HG03575 (cell line): ENCODE measurements at regions not wholly inside any gene's neighbourhood (a gene's known extent, or its start where the extent isn't known, plus 50 kb on each side); places are given as distances from the start of the nearest gene placed in this dataset.
"Not testable (repeated sequence)": the region's sequence is repeated elsewhere in the genome, so short reads cannot be mapped to it uniquely, and the experiment has no call there.

ENCODE experiments used
- ATAC-seq: cut with Tn5 transposase; IDR thresholded peaks from one replicate; pipeline ENCODE4 v1.9.1; 2021; ENCODE audit not compliant: unreplicated experiment, insufficient number of reproducible peaks, low FRiP score; ENCODE audit errors: extremely low read depth

DNA sequence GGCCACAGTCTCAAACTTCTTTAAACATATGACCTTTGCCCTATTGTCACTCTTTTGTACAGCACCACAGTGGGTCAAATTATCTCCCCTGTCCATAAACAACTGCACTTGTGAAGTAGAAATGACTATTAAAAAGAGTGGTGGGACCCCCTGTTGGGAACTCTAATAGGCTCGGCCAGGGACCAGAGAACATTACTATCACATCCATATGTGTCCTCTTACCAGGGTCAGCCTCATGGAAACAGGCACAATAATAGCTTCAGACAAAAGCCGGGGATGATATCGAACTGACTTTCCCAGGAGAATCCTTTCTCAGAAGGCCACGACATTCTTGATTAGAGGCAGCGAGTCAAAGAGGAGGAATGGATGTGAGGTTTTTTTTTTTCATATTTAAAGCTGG, 96.6 kb downstream of the NKX2-1 start:
- ATAC-seq, result no peak

DNA sequence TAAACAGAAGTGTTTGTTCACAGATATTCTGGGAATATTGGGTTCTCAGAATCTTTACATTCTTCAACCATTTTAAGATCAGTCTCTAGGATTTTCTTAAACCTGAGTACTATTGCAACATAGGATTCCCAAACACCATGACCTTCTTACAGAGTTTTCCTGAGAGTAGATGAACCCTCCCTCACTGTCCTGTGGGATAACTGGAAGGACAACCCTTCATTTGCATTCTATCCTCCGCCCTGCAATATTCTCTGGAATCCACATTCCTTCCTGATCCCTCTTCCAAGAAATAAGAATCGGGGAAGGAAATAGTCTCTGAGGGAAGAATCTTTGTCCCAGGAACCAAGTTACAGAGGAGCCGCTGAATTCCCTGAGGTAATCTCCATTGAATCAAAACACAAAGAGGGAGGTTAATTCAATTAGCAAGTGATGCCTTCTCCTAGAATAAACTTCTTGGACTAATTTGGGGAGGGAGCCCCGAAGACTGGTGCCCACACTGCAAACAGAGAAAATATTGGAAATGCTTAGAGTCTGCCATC, 99.8 kb upstream of the MBIP start:
- no peak for ATAC-seq

DNA sequence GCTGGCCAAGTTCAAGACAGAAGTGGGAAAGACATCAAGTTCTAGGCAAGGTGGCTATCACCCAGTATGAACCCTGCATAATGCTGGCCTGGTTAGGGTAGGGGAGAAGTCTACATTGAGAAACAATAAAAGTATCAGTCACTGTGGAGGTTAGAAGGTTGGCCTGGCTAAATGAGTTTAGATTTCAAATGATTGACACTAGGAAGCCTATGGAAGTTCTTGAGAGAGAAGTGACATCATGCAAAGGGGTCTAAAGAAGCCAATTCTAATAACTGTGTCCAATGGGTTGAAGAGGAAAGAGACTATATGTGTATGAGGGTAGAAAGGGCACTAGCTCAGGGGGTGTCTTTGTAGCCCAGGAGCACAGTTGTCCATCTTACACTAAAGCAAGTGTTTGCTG, 98.5 kb upstream of the MBIP start:
- no peak for ATAC-seq

DNA sequence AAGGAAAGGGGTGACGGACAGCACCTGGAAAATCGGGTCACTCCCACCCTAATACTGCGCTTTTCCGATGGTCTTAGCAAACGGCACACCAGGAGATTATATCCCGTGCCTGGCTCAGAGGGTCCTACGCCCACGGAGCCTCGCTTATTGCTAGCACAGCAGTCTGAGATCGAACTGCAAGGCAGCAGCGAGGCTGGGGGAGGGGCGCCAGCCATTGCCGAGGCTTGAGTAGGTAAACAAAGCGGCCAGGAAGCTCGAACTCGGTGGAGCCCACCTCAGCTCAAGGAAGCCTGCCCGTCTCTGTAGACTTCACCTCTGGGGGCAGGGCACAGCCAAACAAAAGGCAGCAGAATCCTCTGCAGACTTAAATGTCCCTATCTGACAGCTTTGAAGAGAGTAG, 91.5 kb upstream of the MBIP start:
- ATAC-seq, result not testable (repeated sequence)

DNA sequence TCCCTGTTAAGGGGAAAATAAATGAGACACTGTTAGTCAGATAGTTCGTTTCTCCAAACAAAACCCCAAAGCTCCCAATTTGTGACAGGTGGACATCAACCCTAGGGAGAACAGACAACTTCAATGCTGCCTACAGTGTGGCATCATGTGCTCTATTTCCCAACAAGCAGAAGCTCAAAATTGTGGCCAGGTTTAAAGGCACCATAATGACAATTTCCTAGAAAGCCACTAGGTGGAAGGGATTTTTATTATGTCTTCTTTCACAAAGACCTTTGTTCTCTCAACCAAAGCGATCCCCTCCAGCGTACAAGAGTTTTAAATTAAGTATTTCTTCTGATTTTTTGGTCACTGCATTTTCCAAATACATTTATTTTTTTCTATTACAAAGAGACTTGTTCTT, 88.0 kb upstream of the MBIP start:
- no peak for ATAC-seq

DNA sequence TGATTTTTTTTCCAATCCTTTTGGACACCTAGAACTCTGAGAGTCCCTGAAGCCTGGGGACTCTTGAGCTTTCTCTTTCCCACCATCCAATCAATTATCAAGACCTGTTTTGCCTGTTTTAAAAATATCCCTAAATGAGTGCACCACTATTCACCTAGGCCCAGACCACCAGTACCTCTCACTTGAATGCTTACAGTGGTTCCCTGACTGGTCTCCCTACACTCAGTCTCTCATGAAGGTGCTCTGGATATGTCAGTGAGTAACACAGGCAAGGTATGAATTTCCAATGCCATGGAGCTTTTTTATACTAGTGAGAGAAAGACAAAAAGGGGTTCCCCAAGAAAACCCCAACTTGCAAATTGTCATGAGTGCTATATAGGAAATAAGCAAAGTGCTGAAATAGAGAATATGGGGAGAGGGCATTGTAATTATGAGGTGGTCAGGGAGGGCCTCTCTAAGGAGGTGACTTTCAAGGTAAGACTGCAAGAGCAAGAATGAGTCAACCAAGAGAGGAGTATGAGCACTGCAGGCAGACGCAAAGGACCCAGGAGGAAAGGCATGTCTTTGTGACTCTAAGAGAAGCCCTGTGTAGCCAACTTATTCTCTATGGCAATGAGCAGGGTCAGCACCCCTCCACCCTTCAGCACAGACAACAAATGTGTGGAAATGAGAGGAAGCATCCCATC, 85.3 kb upstream of the MBIP start:
- ATAC-seq, result no peak

DNA sequence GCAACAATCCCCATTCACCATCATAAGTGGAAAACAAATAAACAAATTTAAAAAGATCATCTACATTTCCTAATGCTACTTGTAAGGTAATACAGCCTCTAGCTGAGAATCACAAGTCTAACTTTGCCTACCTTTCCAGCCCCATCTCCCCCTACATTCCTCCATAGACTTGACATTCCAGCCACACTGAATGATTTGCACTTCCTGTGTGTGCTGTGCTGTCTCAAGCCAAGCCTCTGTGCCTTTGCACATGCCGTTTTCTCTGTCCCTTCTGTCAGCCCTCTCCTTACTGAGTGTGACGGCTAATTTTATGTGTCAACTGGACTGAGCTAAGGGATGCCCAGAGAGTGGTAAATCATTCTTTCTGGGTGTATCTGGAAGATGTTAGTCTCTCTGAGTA, 82.4 kb upstream of the MBIP start:
- ATAC-seq, result no peak

DNA sequence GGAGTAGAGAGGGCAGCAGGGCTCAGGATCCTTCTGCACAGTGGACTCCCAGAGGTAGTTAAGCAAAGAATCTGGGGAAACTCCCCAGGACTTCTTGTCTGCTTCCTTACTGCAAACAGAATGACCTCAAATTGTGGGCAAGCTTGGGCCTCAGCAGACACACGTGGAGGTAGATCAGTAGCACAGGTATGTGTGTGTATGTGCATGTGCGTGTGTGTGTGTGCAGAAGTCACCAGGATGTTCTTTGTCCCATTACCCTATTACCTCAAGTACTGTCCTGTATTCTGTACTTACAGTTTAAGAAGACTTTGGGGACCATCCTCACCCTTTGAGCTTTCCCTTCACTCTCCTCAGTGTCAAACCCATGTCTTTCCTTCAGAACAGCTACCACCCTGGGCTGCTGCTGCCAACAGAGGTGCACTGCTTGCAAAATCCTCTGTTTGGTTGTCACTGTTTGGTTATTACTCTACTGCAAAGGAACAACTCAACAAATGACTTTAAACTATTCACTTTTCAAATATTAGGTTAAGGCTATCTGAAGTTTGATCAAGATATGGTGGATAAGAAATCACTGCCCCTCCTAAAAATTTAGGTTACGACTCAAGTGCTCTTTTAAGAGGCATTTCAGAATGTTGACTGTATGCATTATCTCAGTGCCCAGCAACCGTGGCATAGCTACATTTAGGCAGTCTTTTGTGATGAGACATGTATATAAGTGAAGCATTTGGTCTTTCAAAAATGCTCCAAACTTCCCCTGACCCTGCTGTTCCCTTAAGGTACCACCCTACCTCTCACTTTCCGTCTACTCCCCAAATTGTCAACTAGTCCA, 78.2 kb upstream of the MBIP start:
- no peak for ATAC-seq

DNA sequence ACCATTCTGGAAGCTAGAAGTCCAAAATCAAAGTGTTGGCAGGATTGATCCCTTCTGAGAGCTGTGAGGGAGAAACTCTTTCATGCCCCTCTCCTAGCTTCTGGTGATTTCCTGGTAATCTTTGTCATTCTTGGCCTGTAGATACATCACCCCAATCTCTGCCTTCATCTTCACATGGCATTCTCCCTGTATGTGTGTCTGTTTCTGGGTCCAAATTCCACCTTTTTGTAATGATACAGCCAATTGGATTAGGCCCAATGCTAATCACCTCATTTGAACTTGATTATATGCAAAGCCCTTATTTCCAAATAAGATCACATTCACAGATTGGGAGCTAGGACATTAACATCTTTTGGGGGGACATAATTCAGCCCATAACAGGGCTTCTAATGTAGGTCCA, 76.9 kb upstream of the MBIP start:
- no peak for ATAC-seq

DNA sequence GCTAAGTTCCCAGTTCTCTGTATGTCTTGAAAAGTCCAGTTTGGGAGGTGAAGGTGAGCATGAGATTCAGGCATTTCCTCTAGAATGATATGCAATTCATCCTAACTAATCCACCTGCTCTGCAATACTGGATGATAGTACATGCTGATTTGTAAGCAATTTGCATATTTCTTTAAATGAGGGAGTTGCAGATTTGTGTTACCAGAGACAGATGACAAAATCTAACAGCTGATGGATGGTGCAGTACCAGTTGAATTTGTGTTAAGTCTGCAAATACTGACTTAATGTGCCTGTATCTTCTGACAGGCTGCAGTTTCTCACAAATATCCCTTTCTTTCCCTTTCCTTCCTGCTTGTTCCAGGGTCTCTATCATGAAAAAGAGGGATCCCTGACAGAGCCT, 76.4 kb upstream of the MBIP start:
- no peak for ATAC-seq

DNA sequence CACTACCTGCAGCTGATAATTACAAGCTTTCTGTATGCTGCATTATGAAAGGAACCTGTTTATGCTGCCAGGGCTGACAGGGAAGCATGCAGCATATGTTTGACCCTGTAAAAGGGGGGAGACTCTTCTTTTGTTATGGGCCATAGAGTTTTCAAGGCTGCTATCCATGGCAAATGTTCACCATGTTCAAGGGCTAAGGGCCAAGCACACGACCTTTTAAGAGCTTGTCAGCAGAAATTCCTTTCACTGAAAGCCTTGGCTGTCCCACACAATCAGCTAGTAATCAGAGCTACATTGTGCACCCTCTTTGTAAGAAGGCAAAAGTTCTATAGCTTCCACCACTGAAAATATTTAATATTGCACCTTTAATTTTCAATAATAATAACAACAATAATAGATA, 74.2 kb upstream of the MBIP start:
- ATAC-seq, result no peak

DNA sequence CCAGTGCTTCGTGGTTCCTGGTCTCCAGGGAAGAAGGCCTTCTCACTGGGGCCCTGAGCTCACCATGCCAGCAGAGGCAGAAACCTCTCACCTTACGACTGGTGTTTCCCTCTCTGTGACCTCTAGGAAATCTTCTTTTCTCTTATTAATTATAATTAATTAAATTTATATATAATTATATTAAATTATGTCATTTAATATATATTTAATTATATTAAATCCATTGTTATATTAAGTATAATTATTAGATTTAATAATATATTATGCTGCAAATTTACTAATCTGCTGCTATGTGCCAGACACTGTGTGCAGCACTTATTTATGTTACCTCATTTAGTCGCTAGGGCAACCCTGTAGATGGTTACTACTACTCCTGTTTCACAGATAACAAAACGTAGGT, 70.3 kb upstream of the MBIP start:
- no peak for ATAC-seq

DNA sequence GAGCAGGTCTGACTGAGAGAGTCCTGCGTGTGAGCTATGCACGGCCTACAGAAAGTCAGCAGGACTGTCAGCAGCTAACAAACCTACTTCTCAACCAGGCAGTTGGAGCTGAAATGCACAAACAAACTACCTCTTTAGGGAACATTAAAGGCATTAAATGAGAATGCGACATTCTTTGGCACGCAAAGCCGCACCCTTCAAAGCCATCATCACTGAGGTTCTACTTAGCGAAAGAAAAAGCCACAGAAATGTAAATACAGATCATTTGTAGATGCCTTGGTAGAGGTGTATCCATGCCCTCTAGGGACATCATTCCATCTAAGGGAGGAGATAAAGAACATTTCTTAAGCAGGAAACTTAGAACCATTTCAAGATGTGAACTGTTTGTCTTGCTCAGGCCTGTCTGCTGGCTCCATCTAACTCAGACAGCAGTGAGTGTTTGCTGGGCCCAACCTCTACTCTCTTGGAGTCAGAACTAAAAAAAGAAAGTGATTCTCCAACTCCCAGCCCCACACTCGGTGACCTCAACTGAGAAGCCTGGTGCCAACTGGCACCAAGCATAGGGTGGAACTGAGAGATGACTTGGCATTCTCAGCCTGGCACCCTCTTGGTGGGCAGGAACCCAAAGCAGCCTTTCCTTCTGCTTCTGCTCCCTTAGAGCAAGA, 63.5 kb upstream of the MBIP start:
- no peak for ATAC-seq

DNA sequence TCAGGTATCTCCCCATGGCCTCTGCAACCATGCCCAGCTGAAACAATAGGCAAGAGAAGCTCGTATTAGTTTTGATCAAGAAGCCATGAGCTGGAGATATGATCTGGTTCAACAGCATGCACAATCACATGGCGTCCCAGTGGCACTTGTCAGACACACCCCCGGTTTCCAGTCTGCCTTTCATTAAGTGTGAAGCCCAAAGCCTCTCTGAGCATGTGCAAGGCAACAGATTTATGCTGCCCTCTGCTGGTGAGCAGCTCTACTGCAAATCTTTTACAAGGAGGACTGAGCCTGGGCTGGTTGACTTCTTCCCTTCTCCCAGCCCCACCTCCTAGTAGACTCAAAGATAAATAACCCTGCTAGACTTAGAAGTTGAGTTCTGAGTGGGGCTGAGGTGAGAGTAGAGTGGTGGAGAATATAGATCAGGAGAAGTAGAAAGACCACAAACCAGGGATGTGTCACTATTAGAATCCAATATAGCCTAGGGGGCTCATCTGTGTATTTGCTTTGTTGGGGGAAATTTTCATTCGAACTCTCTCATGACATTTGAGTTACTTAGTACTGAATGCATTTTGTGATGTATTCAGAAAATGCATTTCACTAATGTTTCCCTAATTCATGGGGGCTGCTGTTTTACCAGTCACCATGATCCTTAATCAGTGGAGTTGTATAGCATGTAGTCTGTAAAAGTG, 53.7 kb upstream of the MBIP start:
- ATAC-seq, result peak; percentile 83
